AG09319 (cell line): ENCODE measurements at regions not wholly inside any gene's neighbourhood (a gene's known extent, or its start where the extent isn't known, plus 50 kb on each side); places are given as distances from the start of the nearest gene placed in this dataset.
"Not testable (repeated sequence)": the region's sequence is repeated elsewhere in the genome, so short reads cannot be mapped to it uniquely, and the experiment has no call there.

ENCODE experiments used
- DNase-seq: peaks from one replicate; pipeline ENCODE4 v3.0.0-alpha.2; 2010; ENCODE audit warnings: low read depth; ENCODE audit errors: extremely low read depth

DNA sequence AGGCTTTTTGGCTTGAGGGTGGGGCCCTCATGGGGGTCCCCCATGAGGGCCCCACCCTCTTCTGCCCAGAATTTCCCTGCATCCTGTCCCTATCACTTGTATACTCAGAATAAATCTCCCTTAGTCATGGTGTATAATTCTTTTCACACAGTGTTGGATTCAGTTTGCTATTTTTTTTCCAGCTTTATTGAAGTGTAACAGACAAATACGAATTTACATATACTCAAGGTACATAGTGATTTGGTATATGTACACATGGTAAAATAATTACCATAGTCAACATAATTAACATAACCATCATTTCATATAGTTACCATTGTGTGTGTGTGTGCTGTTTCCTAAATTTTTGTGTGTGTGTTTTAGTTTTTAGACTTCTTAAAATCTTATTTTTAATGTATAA is 289.4 kb downstream of the CNTNAP3B start:
- not testable (repeated sequence) for DNase-seq

GRCh38 chr9:41838953-41839352 is 290.3 kb downstream of the CNTNAP3B start:
- DNase-seq, result not testable (repeated sequence)

GRCh38 chr9:41838562-41838851 is 290.7 kb downstream of the CNTNAP3B start:
- DNase-seq, result not testable (repeated sequence)

GRCh38 chr9:41837684-41838561 is 291.3 kb downstream of the CNTNAP3B start:
- DNase-seq, result not testable (repeated sequence)

DNA sequence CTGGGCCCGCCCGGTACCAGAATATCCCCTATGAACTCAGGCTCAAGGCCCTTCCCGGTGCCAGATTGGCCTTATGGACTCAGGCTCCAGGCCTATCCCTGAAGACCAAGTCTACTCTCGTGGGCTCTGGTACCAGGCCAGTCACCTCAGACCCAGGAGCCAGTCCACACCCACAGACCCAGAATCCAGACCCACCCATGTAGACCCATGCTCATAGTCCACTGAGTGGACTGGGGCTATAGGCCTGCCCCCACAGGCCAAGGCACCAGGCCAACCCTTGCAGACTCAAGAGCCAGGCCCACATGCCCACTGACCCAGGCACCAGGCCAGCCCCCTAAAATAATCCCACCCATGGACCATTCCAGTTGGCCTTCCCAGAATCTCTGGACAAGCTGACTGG is 296.1 kb downstream of the CNTNAP3B start:
- DNase-seq, result not testable (repeated sequence)

- not testable (repeated sequence) for DNase-seq
Observed at GRCh38 chr9:41824723-41825122, 304.5 kb downstream of the CNTNAP3B start.

DNA sequence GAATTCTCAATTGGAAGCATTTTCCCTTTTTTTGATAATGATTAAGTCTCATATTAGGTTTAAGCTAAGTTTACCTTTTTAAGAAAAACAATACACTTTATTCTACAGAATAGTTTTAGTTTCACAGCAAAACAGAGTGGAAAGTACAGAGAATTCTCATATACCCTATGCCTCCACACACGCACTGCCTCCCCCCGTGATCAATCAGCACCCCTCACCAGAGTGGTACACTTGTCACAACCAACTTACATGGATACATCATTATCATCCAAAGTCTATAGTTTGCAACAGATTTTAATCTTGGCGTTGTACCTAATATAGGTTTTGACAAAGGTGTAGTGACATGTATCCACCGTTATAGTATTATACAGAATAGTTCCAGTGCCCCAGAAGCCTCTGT is 326.5 kb downstream of the CNTNAP3B start:
- DNase-seq, result not testable (repeated sequence)

- DNase-seq, result not testable (repeated sequence)
Observed at GRCh38 chr9:41798684-41799083, 330.5 kb downstream of the CNTNAP3B start.

DNA sequence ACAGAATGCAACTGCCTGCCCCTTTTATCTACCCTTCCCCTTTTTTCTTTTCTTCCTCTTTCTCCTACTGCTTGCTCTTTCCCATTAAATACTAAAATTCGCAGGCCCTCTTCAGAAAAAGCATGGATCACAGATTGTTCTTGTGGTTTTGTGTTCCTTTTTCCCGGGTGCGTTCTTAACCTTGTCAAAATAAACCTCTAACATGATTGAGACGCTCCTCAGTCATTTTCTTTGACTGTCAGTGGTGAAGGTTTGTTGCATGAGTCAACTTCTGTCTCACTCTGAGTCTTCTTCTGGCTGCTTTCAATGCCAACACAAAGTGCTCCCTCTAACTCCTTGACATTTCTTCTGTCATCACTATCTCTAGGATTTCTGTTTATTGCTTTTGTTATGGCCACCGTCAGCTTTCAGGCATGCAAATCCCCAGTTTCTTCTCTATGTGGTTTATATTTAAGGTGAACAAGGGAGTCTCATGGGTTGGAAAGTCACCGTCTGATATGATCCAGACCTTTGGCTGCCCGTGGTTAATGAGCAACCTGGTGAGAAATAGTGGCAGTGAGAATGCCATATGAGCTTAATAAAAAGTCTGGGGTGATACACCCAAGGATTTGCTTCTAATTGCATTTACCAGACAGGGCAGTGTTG is 338.4 kb downstream of the CNTNAP3B start:
- DNase-seq, result not testable (repeated sequence)

GRCh38 chr9:41790007-41790406 is 339.2 kb downstream of the CNTNAP3B start:
- not testable (repeated sequence) for DNase-seq

- not testable (repeated sequence) for DNase-seq
Observed at GRCh38 chr9:41789387-41789786, 339.8 kb downstream of the CNTNAP3B start.

- not testable (repeated sequence) for DNase-seq
Observed at GRCh38 chr9:41787951-41788350, 341.3 kb downstream of the CNTNAP3B start.

GRCh38 chr9:41787270-41787669 is 342.0 kb downstream of the CNTNAP3B start:
- not testable (repeated sequence) for DNase-seq

- DNase-seq, result not testable (repeated sequence)
Observed at GRCh38 chr9:41784006-41784405, 345.2 kb downstream of the CNTNAP3B start.

DNA sequence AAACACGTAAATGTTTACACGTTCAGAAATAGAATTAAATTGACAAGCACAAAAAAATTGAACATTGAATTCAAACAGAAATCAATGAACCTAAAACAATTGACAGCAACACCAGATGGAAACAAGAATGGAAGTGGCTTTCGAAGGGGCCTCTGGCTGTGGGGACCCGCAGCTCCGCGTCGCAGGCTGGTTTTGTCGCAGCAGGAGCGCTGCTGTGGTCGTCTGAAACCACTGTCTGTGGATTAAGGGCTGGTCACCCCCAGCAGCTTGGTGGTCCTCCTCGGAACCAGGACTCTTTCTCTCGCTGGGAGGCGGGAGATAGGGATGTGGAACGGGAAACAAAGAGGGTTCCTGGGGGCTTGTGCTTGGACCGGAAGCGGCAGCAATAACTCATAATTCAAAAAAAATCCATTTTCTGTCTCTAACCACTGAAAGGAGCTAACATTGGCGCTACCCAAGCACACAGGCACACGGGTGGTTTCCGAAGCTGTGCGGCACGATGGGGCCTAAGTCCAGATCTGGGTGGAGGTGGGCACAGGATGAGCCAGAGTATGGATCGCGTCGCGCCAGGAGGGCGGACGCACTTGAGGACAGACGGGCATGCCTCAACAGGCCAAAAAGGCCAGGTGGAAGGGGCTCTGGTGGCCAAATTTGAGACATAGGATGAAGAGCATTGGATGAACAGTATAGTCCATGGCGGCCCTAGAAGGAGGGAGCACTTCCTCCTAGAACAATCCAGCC is 346.0 kb downstream of the CNTNAP3B start:
- DNase-seq, result not testable (repeated sequence)

DNA sequence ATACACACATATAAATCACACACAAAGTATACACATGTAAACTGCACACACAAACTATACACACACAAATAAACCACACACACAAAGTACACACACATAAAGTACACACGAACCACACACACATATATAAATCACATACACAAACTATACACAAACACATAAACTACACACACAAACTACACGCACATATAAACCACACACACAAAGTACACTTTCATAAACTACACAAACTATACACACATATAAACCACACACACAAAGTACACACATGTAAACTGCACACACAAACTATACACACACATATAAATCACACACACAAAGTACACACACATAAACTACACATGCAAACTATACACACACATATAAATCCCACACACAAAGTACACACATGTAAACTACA is 347.3 kb downstream of the CNTNAP3B start:
- DNase-seq, result not testable (repeated sequence)

DNA sequence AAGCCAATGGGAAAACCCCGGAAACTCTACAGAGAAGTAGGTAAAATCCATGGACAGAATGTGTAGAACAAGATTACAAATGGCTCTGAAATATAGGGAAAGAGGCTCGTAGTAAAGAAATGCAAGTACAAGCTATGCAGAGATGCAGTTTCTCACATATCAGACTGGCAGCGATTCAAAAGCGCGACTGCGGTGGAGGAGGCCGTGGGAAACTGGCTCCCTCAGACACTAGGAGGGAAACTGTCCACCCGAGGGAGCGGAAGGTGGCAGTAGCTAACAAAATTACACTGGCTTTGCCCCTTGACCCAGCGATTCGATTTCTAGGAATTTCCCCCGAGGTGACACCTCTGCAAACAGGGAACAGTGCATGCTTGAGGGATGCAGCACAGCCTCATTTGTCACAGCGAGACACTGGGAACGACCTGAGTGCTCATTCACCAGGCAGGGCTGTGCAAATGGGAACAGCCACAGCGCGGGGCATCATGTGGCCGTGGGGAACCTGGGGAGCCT is 349.3 kb downstream of the CNTNAP3B start:
- not testable (repeated sequence) for DNase-seq

DNA sequence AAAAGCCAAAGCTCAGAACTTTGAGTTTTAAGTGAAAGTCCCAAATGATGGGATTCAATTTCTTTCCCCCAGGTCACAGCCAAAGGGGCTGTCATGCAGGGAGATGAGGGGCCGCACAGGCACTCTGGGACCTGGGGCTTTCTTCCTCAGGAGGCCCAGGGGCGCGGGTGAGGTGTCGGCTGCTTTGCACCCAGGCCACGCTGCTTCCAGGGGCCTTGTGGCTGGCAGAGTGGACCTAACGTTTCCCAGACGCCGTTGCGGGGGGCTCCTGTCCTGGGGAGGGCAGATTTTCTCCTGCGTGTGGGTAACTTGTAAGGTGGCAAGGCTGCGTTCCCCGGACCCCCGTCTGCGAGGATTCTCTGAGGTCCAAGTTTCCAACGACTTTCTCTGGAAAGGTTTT is 350.0 kb downstream of the CNTNAP3B start:
- DNase-seq, result not testable (repeated sequence)

DNA sequence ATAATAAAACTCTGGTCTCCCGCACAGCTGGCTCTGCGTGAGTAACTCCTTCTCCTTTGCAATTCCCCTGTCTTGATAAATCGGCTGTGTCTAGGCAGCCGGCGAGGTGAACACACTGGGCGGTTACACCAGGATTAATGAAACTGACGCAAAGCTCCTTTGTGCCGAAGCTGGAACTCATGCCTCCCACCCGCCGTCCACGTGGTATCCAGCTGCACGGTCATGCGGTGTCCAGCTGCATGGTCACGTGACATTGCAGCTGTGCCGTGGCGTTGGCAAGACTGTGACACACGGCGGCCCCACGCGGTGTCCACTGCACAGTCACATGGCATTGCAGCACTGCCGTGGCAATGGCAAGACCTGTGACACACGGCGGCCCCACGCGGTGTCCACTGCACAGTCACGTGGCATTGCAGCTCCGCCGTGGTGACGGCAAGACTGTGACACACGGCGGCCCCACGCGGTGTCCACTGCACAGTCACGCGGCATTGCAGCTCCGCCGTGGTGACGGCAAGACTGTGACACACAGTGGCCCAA is 350.6 kb downstream of the CNTNAP3B start:
- DNase-seq, result not testable (repeated sequence)

DNA sequence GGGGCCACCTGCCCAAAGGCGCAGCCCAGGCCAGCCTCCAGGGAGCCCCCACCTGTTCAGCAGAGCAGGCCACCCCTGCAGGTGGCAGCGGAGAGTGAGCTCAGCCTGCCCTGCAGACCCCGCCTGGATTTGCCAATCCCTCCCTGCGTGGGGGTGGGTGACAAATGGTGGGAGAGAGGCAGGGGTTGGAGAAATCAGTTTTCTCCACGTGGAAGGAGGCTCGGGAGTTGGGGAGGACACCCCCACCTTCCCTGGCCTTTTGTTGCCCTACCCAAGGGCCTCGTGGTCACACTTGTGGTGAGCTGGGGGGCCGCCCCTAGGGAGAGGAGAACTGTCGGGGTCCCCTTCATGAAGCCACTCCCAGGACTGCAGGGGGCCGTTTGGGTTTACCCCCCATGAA is 351.7 kb downstream of the CNTNAP3B start:
- DNase-seq, result not testable (repeated sequence)

- not testable (repeated sequence) for DNase-seq
Observed at GRCh38 chr9:41772541-41772940, 356.7 kb downstream of the CNTNAP3B start.
